ENCODE measurements at regions not wholly inside any gene's neighbourhood (a gene's known extent, or its start where the extent isn't known, plus 50 kb on each side); places are given as distances from the start of the nearest gene placed in this dataset.

DNA sequence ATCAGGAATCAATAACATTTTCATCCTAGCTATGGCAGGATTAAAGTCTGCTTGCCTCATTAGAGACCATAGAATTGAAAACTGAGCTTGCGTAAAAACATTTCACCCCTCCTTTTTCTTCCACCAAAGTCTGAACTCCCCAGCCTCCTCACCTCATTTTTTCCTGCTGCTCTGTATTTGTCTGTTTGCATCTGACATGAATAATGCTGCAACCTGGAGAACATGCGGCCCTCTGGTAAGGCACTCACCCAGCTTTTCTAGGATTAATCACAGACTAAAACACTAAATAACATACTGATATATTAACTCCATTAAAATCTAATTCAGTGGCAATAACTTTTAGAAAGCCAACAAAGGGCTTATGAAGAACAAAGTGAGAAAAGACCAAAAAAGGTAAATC lies 677.7 kb upstream of the NRSN1 start:
- no peak for FAIRE-seq

DNA sequence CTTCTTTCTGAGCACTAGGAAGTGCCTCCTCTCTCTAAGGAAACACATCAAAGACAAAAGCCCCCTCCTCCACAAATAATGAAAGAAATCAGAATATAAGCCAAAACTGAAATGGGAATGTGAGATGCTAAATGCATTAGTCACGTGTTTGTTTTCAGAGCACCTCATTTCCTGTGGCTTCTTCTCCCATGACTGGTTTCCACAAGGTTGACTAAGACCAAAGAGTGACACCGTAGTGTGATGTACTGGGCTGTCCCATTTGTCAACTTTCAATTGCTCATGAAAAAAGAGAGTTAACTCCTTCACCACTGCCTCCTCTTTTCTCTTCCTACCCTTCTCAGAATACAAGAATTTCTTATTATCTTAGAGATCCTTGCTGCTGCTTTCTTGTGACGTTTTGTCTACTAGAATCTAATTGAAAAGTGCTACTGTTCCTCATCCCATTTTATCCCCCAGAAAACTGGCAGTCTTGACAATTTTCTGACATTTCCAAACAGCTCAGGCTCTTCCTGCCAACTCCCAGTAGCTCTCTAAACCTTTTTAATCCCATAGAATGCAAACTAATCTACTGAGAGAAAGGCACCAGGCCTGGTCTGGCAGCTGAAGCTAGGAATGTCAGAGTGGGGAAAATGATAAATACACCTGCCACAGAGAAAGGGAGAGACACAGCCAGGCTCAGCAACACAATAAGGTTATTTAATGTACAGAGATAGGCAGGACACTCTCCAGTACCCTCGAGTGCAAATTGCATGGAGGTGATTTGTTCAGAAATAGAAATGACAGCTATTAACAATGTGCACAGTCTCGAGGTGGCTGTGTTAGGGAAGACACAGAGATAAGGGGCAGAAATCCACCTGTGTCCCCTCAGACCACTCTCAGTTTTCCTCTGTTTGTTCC lies 671.7 kb upstream of the NRSN1 start:
- no peak for FAIRE-seq

DNA sequence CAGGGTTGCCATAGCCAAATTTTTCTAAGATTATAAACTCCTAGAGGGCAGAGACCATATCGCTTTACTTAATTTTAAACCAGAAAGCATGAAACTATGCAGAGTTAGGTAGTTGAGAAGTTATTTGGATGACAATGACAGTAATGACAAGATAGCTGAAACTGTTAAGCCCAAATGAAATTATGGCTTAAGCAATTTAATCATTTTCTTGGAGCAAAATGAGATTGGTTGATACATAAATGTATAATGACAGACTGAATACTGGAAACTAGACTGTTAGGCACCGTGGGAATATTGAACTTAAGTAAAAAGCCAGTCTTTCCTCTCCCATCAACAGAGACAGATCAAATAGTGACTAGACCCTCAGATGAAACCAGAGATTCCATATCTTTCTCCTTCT lies 670.3 kb upstream of the NRSN1 start:
- no peak for FAIRE-seq

DNA sequence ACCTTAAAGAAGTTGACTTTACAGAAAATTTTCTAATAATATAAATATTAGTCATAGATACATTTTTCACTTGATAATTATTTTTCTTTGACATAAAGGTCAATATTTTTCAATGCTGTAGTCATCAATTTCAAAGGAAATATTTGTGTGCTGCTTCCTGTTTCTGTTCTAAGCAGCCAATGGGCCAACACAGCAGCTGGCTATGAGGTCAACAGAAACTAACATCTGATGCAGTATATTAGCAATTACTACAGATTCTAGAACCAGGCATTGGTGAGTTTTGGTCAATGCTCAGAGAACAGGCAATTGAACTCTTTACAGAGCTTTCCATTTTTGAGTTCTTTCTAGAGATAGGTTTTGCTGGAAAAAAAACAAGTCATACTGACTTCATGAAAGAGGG lies 669.6 kb upstream of the NRSN1 start:
- FAIRE-seq: no peak

DNA sequence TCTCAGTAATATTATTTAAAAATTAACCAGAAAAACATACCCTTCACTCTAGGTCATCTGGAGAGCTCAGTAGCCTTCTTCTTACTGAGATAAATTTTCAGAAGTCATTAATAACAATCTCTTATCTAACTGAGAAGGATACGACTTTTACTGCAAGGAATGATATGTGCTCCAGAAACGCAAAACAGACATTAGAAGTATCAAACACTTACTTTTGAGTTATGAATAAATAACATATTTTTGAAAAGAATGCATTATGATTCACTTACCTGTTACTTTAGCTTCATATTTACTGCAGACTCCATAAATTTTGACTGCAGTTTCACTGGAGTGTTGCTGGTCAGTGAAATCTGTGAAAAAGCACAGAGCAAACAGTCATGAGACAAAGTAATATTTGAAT lies 668.7 kb upstream of the NRSN1 start:
- FAIRE-seq: no peak

DNA sequence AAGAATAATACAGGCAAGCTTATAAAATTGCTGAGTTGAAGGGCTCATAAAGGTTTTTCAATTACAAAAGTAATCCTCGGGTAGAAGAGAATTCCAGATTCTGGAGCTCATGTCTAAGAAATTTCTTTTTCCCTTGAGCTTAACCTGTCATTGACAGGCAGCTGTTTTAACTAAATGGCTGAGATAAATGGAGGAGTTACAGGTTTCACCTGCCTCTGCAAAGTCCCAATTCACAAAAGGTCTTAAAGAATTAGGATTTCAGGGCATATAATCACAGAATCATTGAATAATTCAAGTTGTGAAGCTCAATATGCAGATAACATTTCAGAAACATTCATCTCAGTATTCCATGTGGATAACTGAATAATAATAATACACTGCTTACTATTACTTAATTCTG lies 660.1 kb upstream of the NRSN1 start:
- no peak for FAIRE-seq

DNA sequence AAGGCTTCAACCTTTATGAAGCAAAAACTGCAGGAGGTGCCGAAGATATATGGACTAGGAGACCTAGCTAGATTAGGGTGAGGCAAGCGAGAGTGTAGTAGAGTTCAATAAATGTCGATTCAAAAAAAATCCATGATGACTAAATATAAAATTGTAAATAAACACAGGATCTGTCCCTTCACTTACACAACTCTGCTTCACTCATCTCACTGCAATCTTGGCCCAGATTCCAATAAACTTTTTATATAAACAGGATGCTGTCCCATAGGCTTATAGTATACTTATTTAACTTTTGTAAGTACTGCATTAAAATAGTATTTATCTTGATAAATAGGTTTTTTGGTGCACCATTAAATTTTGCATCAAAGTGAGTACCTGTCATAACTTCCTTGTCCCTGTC lies 648.4 kb upstream of the NRSN1 start:
- no peak for FAIRE-seq

DNA sequence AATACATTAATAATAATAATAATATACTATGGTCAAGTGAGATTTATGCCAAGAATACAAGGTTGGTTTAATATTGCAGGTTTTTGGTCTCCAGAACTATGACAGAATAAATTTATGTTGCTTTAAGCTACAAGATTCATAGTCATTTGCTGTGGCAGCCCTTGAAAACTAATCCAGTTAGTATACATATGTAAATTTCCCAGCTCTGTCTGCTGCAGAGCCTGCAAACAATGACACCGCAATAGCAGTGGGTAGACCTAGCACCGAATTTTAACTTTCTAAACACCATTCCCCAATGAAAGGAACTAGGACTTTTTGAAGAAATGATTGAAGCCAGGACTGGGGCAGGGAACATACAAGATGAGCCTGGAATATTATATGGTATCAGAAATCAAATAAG lies 647.7 kb upstream of the NRSN1 start:
- no peak for FAIRE-seq

DNA sequence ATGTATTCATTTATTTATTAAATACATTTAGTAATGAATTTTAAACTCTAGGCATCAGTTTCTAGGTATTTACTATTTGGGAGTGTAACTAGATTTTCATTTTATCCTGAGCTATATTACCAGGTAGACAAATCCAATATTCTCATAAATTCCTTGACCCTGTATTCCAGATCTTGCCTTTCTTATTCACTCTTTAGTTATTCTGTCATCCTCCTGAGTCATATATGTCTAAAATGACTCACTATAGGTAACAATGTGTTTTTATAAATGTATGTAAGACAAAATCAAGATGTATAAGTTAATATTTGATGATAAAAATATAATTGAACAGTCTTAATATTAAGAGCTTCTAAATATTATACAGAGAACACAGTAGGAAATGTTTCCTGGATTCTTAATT lies 642.1 kb upstream of the NRSN1 start:
- FAIRE-seq: peak; percentile 3

DNA sequence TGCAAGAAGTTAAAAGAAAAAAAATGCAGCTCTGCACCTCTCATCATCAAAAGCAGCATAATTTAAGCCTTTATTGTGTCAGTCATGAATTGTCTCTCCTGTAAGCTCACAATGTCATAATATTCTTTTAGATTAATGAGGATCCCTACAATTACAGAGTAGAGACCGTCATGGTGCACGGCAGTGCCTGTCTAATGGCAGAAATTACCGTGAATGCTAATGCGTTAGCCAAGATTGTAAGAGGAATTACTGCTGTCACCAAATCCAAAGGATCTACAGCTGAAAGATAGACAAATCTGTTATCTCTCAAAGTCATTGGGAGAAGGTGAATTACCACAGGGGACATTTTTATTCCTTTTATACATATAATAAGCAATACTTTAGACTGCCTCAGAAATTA lies 631.6 kb upstream of the NRSN1 start:
- FAIRE-seq: no peak

DNA sequence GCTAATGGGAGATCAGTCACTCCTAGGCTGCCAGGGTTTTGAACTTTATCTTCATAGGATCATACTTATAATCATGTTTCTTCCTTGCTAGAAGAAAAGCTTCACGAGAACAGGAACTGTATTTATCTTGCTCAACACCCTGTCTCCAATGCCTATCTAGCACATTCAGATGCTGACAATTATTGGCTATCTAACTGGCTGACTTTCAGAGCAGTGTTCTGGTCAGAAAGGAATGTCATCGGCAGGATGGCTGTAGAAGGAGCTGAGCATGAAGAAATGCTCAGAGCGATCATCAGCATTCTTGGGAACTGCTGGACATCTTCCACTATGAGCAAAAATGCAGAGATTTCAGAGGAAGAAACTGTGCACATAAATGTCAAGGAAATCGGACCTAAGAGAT lies 628.0 kb upstream of the NRSN1 start:
- FAIRE-seq: no peak

DNA sequence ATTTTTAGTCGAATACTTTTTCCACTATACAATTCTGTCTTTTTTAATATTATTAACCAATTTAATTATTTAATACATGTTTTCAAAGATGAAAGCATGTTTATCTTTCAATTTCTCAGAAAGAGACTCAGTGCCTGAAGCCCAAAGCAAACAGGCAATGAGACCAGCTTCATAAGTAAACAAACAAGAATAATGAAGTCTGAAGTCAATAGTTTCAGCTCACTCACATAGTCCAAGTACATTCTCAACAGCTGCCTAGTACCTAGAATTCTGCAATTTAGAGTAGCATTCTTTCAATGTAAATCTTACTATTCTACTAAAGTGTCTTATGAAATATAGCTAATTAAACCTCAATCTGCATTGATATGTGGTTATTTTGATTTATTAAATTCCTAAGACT lies 626.5 kb upstream of the NRSN1 start:
- FAIRE-seq: no peak

DNA sequence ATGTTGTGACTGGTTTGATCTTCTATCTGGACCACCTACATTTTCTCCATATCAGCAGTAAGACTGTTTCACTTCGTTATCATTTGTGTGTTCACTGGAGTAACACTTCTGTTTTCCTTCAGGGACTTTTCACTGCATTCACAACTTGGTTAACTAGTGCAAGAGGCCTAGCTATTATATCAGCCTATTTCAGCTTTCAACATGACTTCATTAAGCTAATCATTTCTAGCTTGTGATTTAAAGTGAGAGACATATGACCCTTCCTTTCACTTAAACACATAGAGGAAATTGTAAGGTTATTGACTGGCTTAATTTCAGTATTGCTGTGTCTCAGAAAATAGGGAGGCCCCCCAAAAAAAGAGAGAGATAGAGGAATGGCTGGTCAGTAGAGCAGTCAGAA lies 622.8 kb upstream of the NRSN1 start:
- no peak for FAIRE-seq

DNA sequence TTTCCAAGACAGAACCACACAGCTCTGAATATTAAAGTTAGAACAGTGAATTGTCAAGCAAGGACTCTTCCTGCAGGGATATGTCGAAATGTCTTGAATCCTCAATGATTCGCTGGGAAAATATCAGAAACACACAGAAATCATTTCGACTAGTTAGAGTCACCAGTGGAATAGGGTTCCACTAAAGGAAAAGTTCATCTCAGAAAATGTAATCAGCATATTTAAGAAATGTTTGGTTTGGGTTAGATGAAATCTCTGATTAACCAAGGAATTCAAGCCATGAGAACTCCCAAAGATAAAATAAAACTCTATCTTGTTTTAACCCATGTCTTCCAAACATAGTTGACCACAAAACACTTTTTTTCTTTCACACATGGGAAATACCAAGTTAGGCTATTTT lies 621.0 kb upstream of the NRSN1 start:
- no peak for FAIRE-seq

DNA sequence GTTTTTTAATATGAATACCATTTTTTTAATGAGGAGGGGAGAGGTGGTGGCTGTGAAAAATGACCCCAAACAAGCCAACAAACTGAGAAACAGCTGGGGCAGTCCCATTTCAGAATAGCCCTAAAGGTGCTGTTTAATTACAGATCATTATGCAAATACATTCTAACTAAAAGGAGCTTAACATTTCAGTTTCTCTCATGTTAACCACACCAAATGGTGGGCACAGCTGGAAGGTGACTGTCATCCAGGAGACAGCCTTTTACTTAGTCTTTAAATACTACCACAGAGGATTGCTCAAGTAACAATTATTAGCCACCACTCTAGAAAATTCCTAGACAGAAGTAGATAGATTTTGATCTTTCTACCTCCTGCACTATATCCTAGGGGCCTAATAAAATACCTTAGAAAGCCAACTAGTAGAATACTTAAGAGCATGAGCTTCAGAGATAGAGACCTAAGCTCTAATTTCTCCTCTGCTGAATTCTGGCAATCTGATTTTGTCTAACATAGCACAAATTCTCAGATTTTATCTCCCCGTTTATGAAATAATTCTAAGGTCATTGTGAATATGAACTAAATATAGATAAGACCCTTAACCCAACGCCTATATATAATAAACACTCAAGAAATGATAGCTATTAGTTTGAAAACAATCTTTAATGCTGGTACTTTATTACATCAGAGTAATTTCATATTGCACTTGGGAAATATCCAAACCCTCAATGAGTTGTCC lies 615.1 kb upstream of the NRSN1 start:
- FAIRE-seq: no peak

DNA sequence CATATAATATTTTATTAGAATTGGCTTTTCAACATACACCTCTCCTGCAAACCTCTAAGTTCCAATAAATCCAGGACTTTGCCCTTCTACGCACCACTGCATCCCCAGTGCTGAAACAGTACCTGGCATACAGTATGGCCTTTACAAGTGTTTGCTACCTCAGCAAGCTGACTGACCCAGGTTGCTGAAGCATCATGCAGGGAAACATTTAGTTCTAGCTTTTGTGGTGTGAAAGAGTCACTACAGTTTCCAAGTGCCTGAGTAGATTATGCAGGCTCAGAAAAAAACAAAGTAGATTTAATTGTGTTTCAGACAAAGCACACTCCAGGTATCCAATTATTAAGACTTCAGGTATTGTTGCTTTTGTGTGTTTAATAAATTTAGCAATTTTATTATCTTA lies 614.2 kb upstream of the NRSN1 start:
- no peak for FAIRE-seq

DNA sequence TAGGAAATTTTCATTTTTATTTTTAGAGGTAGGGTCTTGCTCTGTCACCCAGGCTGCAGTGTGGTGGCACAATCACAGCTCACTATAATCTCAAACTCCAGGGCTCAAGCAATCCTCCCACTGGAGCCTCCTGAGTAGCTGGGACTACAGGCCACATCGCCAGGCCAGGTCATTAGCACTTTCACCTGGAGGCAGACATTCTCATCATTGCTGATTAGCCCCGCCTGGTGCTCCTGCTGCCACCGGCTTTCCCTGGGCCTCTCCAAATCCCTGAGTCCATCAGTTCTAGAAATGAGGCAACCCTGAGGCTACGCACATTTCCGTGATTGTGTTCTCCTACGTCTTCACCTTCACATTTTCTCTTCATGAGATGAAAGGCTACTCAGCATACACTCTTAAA lies 607.7 kb upstream of the NRSN1 start:
- no peak for FAIRE-seq

DNA sequence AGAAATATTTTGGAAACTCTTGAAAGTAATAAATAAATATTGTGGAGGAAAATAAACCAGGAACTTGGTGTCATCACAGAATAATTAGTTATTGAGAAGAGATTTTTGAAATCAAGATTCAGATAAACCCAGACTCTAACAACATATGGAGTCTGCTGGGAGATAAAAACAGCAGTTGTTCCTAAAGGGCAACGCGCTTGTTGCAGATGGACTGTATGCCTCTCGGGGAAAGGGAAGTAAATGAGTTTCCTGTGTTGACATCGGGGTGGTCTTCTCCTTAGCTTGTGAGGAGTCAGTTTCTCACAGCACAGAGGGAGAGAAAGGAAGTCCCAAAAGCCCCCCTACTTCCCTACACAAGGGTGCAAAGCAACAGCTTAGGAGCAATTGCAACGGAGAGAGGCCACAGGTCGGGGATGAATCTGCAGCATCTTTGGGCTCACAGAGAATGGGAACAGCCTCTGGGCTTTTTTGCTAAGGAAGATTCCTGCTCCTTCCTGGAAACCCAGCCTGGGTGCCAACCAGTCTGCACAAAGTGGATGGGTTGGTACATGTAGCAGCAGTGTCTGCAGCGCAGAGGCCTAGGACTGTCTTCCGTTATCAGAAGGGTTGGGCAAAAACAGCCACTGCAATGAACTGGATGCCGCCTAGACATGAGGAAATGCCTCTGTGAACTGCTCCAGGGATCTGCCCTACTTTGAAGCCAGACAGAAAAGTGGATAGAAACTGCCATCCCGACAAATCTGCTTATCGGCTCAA lies 603.0 kb upstream of the NRSN1 start:
- FAIRE-seq: no peak

DNA sequence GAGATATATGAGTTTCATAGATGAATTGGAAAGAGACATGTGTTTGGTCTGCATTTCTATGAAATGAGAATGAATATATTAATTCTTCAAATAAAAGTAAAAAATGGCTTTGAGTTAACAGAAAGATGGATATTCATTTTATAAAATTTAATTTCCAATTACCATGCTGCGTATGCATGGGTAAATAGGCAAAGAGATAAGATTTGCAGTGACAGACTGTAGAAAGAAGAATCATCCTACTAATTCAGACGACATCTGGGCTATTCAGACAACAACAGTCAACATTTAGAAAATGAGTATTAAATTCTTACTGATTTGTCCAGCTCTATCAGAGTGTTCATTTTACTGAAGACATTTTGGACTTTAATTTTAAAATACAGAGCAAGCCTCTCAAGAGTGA lies 602.2 kb upstream of the NRSN1 start:
- no peak for FAIRE-seq

DNA sequence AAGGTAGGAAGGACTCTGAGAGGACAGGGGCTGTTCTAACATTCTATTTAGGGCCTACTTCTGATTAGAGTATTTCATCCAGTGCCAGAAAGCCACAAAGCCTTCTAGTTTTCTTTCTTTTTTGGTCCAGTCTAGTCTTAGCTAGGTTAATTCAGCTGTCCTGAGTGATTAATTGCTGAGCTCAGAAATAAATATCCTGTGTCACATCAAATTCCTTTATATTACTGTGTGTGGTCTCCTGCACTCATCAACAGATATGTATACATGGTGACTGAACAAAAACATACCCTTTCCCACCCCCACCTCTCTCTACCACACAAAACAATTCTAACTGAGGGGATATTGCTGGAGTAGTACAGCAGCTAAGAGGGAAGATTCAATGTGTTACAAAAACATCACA lies 601.5 kb upstream of the NRSN1 start:
- no peak for FAIRE-seq

DNA sequence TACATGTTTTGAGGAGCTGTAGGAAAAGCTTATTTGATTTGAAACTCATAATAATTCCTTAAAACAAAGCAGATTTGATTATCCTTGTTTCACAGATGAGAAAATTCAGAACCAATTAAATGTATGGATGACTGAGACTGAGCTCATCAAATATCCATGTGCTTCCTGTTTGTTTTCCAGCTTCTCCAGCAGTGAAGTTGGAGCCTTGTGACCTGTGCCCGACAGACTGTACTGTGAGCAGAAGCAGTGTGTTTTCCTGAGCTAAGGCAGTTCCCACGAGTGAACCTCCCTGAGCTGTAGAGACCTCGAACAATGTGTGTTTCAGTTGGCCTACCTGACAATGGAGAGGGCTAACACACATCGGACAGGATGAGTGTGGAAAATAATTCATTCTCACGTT lies 599.5 kb upstream of the NRSN1 start:
- FAIRE-seq: no peak

DNA sequence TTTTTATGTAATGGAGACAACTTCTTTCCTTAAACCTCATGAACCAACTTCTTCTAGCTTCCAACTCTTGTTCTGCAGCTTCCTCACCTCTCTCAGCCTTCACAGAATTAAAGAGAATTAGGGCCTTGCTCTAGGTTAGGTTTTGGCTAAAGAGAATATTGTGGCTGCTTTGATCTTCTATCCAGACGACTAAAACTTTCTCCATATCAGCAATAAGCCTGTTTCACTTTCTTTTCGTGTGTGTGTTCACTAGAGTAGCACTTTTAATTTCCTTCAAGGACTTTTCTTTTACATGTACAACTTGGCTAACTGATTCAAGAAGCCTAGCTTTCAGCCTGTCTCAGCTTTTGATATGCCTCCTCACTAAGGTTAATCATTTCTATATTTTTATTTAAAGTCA lies 596.1 kb upstream of the NRSN1 start:
- no peak for FAIRE-seq

DNA sequence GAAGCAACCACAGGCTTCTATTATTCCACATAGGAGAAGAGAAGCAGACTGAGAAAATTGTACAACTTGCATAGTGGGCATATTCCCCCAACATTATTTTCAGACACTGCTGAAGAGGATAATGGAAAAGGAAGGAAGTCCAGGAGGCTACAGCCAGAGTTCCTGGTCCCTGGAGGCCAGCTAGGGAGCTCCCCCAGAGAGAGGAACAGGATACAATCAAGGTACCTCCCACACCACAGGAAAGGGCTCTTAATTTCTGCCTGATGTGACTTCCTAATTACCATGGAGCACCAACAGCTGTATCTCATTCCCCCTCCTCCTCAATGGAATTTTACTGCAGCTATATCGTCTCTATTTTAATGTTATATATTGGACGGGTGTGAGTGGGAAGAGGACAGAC lies 594.3 kb upstream of the NRSN1 start:
- FAIRE-seq: no peak

DNA sequence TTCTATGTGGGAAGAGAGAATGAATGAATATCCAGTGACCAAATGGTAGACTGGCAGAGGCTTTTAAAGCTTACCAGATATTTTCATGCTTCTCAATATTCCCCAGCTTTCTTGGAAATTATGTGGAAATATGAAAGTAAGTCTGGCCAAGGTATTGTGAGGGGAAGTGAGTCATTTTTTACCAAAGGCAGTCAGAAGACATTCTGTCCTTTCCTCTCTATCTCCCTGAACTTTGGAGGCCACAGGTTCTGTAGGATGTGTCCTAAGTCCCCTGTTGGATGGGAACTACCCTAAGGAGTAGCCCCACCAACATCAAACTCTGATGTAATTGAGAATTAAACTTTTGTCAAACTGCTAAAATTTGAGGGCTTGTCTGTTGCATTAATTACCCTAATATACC lies 593.8 kb upstream of the NRSN1 start:
- no peak for FAIRE-seq

Measured in G401.6 (cell line).